PC-3 (cell line): ENCODE measurements at regions not wholly inside any gene's neighbourhood (a gene's known extent, or its start where the extent isn't known, plus 50 kb on each side); places are given as distances from the start of the nearest gene placed in this dataset.

Experiments used
- CTCF ChIP-seq: fragments of 300-600 bp; sonication (generic); conservative IDR thresholded peaks from 2 replicates; pipeline ENCODE4 v1.5.1; 2017; ENCODE audit warnings: antibody characterized with exemption, low read depth, mild to moderate bottlenecking, low read length
- EZH2 ChIP-seq: fragments of 300-600 bp; sonication (generic); IDR thresholded peaks from one replicate; pipeline ENCODE4 v1.6.1; 2017; ENCODE audit warnings: antibody characterized with exemption, mild to moderate bottlenecking, low read length; ENCODE audit not compliant: unreplicated experiment
- EZH2phosphoT487 ChIP-seq: fragments of 300-600 bp; sonication (generic); IDR thresholded peaks from 2 replicates; pipeline ENCODE4 v1.6.1; 2018; ENCODE audit warnings: mild to moderate bottlenecking, antibody characterized with exemption, low read length, borderline replicate concordance

- no peak for TF ChIP-seq CTCF
- TF ChIP-seq EZH2: no peak
- no peak for TF ChIP-seq EZH2phosphoT487
Observed at GRCh38 chr6:120584111-120584760, 750.0 kb downstream of the TBC1D32 start.
